HCT116 (cell line): ENCODE measurements at regions not wholly inside any gene's neighbourhood (a gene's known extent, or its start where the extent isn't known, plus 50 kb on each side); places are given as distances from the start of the nearest gene placed in this dataset.

Experiments used
- CEBPB ChIP-seq: IDR thresholded peaks from 2 replicates; pipeline ENCODE4 v1.6.1; 2012; ENCODE audit warnings: low read depth
- CTCF ChIP-seq, 3 experiments: fragments of 200-600 bp in 1 of 3; sonication (generic) in 1 of 3; IDR thresholded peaks in 2 of 3; conservative IDR thresholded peaks in 1 of 3; 2 replicates each; pipeline ENCODE4 v1.5.1; 2012 to 2017; ENCODE audit warnings: low read depth in 2 of 3, low read length in 2 of 3, antibody characterized with exemption in 1 of 3, borderline replicate concordance in 1 of 3, control low read depth in 1 of 3, mild to moderate bottlenecking in 1 of 3, mixed read lengths in 1 of 3, mixed run types in 1 of 3, moderate library complexity in 1 of 3; ENCODE audit not compliant: insufficient read depth in 1 of 3
- EGR1 ChIP-seq: IDR thresholded peaks from 2 replicates; pipeline ENCODE4 v1.6.1; 2012; ENCODE audit warnings: low read depth
- POLR2A ChIP-seq: IDR thresholded peaks from 2 replicates; pipeline ENCODE4 v1.7.0; 2011; ENCODE audit warnings: borderline replicate concordance; ENCODE audit not compliant: insufficient read depth, insufficient read length; ENCODE audit errors: extremely low read depth

GRCh38 chr17:77458202-77459017 lies 317.6 kb downstream of the SEC14L1 start:
- TF ChIP-seq CTCF (IDR thresholded peaks at IDR 0.05 in 2 of 3, conservative IDR thresholded peaks at IDR 0.05 in 1 of 3; ENCODE audit: borderline replicate concordance in 1 of 3, insufficient read depth in 1 of 3, low read depth in 2 of 3, low read length in 2 of 3) (no peak), POLR2A (no peak), CEBPB (no peak), EGR1 (no peak)
